Caco-2 (cell line): ENCODE measurements at regions not wholly inside any gene's neighbourhood (a gene's known extent, or its start where the extent isn't known, plus 50 kb on each side); places are given as distances from the start of the nearest gene placed in this dataset.

Source experiments
- BruUV-seq: library from RNA; stranded (reverse); fragments of 400-500 nt; replicated peaks from 2 replicates; lab custom pipeline; 2021; lab: Mats Ljungman, UMichigan
- CTCF ChIA-PET: fragments of 300-600 bp; sonication (Branson Sonifier 250); formaldehyde crosslinking; loops from one replicate; lab custom pipeline; 2022; ENCODE audit warnings: antibody characterized with exemption; lab: Charles Lee
- POLR2A ChIA-PET: fragments of 300-600 bp; sonication (Branson Sonifier 250); formaldehyde crosslinking; loops from one replicate; lab custom pipeline; 2022; ENCODE audit warnings: antibody characterized with exemption; lab: Charles Lee
- DNase-seq, 2 experiments: peaks; one replicate each; pipeline versions ENCODE4 v3.0.0 to v3.0.0-alpha.2; 2020 to 2022
- H3K27me3 ChIP-seq: replicated peaks from 2 replicates; pipeline ENCODE4 v1.6.0; 2011; ENCODE audit warnings: low read length; ENCODE audit not compliant: control insufficient read depth, insufficient read depth
- H3K36me3 ChIP-seq: 2 replicates; pipeline ENCODE4 v1.5.1; 2011; ENCODE audit warnings: low read length; ENCODE audit not compliant: control insufficient read depth, insufficient read depth
- H3K4me1 ChIP-seq: fragments of 250-450 bp; sonication (Bioruptor Pico); 2 replicates; pipeline ENCODE4 v1.5.1; 2020; ENCODE audit warnings: mild to moderate bottlenecking
- H3K4me3 ChIP-seq: 2 replicates; pipeline ENCODE4 v1.5.1; 2011; ENCODE audit warnings: low read depth, mild to moderate bottlenecking, control low read depth, low read length
- H3K9me3 ChIP-seq: fragments of 250-450 bp; sonication (Bioruptor Pico); 2 replicates; pipeline ENCODE4 v1.5.1; 2020; ENCODE audit warnings: mild to moderate bottlenecking, moderate library complexity
- H3K27ac Mint-ChIP-seq: one replicate; pipeline ENCODE4 v1.8.0; 2022; ENCODE audit warnings: mixed read lengths; ENCODE audit not compliant: unreplicated experiment
- H3K27me3 Mint-ChIP-seq: one replicate; pipeline ENCODE4 v1.8.0; 2022; ENCODE audit warnings: mixed read lengths; ENCODE audit not compliant: insufficient read depth, unreplicated experiment
- H3K36me3 Mint-ChIP-seq: one replicate; pipeline ENCODE4 v1.8.0; 2022; ENCODE audit warnings: mild to moderate bottlenecking, mixed read lengths; ENCODE audit not compliant: insufficient read depth, unreplicated experiment
- H3K4me1 Mint-ChIP-seq: one replicate; pipeline ENCODE4 v1.8.0; 2022; ENCODE audit warnings: low read depth, mixed read lengths; ENCODE audit not compliant: unreplicated experiment
- H3K4me3 Mint-ChIP-seq: one replicate; pipeline ENCODE4 v1.8.0; 2022; ENCODE audit warnings: mild to moderate bottlenecking, moderate library complexity, mixed read lengths; ENCODE audit not compliant: unreplicated experiment
- H3K9me3 Mint-ChIP-seq: one replicate; pipeline ENCODE4 v1.8.0; 2022; ENCODE audit warnings: mixed read lengths; ENCODE audit not compliant: unreplicated experiment
- intact Hi-C: fragments of 100-400 bp; cut with micrococcal nuclease; formaldehyde crosslinking; loops from one replicate; pipeline ENCODE4 v1.10.0; 2022; ENCODE audit not compliant: unreplicated experiment
- TF ChIP-seq, protein P1 (sequence below), 2 experiments: fragments of 200-600 bp in 1 of 2; IDR thresholded peaks; 1 replicate in 1 of 2; 2 replicates in 1 of 2; pipeline versions ENCODE4 v1.5.1 to v1.8.0; 2011 to 2022; ENCODE audit warnings: antibody characterized with exemption in 1 of 2, control low read depth in 1 of 2, inconsistent platforms in 1 of 2, low read depth in 1 of 2, low read length in 1 of 2, mild to moderate bottlenecking in 1 of 2, moderate library complexity in 1 of 2; ENCODE audit not compliant: insufficient read depth in 1 of 2, severe bottlenecking in 1 of 2, unreplicated experiment in 1 of 2

DNA sequence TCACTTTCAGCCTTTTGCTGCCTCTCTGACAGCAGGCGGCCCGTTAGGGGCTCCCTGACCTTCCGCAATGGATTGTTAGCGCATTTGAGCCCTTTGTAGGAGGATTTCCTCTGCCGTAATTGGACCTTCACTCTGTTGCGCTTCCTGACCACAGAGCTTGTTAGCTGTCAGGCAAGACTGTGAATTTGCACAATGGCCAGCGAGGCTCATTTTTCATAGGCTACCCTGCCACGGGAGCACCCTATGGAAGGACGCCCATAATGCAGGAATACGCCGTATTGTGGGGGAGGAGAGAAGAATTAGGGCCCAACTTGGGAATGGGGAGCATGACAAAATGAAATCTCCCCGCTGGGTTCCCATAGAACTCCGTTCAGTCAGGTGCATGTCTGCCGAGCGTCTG lies 205.2 kb upstream of the NLRP1 start:
- no peak overlapping the region for H3K4me3 ChIP-seq
- Mint-ChIP-seq H3K4me3 (no peak overlapping the region), H3K4me1 (no peaks in the 10 kb centered on the region), H3K36me3 (no peaks in the 10 kb centered on the region), H3K9me3 (no peaks in the 10 kb centered on the region), H3K27ac (no peak overlapping the region), H3K27me3 (peaks cover 2% of the 10 kb centered on the region)
- no peaks in the 10 kb centered on the region for H3K27me3 ChIP-seq
- TF ChIP-seq, protein P1, sequence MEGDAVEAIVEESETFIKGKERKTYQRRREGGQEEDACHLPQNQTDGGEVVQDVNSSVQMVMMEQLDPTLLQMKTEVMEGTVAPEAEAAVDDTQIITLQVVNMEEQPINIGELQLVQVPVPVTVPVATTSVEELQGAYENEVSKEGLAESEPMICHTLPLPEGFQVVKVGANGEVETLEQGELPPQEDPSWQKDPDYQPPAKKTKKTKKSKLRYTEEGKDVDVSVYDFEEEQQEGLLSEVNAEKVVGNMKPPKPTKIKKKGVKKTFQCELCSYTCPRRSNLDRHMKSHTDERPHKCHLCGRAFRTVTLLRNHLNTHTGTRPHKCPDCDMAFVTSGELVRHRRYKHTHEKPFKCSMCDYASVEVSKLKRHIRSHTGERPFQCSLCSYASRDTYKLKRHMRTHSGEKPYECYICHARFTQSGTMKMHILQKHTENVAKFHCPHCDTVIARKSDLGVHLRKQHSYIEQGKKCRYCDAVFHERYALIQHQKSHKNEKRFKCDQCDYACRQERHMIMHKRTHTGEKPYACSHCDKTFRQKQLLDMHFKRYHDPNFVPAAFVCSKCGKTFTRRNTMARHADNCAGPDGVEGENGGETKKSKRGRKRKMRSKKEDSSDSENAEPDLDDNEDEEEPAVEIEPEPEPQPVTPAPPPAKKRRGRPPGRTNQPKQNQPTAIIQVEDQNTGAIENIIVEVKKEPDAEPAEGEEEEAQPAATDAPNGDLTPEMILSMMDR (IDR thresholded peaks at IDR 0.05; ENCODE audit: insufficient read depth in 1 of 2, low read depth in 1 of 2, low read length in 1 of 2, severe bottlenecking in 1 of 2, unreplicated experiment in 1 of 2) = no peak
- ChIA-PET CTCF (no interaction called here), POLR2A (no interaction called here)
- no peaks in the 10 kb centered on the region for H3K4me1 ChIP-seq
- no peaks in the 10 kb centered on the region for H3K36me3 ChIP-seq
- DNase-seq = no peak
- no peaks in the 10 kb centered on the region for H3K9me3 ChIP-seq
- intact Hi-C loops = no loop called here
- no TSS peak for BruUV-seq

DNA sequence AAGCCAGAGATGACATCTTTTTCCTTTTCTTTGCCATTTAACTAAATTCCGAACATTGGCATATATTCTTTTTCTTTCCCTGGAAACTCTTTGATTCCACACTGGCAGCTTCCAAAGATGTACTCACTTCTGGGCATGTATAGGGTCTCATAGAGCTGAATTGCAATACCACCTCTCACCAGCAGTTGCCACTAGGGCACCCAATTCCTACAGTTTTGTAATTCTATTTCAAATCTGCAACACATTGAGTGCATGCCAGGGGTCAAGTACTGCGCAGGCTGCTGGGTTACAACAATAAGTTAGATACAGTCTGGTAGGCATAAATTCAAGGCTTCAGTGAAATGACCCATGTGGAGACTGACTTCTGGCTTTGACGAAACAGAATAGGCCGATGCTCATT lies 208.8 kb upstream of the NLRP1 start:
- TF ChIP-seq, protein P1 (IDR thresholded peaks at IDR 0.05; ENCODE audit: insufficient read depth in 1 of 2, low read depth in 1 of 2, low read length in 1 of 2, severe bottlenecking in 1 of 2, unreplicated experiment in 1 of 2) = no peak
- ChIA-PET POLR2A (no interaction called here), CTCF (no interaction called here)
- Mint-ChIP-seq H3K36me3 (no peaks in the 10 kb centered on the region), H3K27ac (no peak overlapping the region), H3K27me3 (peaks cover 5% of the 10 kb centered on the region), H3K4me3 (no peak overlapping the region), H3K4me1 (no peaks in the 10 kb centered on the region), H3K9me3 (no peaks in the 10 kb centered on the region)
- intact Hi-C loops = no loop called here
- Histone ChIP-seq H3K36me3 (no peaks in the 10 kb centered on the region), H3K27me3 (no peaks in the 10 kb centered on the region), H3K9me3 (no peaks in the 10 kb centered on the region), H3K4me3 (no peak overlapping the region), H3K4me1 (no peaks in the 10 kb centered on the region)
- BruUV-seq = no TSS peak
- no peak for DNase-seq

DNA sequence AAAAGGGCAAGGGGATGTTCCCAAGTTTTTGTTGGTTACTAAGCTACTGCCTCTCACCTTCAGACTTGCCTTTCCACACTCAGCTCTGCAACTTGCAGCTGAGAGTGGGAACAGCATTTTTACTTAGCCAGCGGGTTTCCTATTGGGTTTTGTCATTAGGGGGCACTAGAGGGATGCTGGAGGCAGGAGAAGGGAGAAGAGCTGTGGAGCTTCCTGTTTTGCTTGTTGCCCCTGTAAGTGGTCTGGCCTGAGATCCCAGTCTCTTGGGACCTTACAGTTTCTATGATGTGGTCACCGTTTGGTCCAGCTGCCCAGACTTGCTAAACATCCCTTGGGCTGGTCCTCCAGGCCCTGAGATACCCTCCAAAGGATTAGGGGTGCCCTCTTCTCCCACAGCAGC lies 209.6 kb upstream of the NLRP1 start:
- no peak overlapping the region for H3K27ac Mint-ChIP-seq
- CTCF ChIA-PET = no interaction called here
- peaks cover 5% of the 10 kb centered on the region for H3K27me3 Mint-ChIP-seq

More for the DNA sequence above, 209.6 kb upstream of the NLRP1 start:
- no peak for DNase-seq
- Mint-ChIP-seq H3K4me3 (no peak overlapping the region), H3K36me3 (no peaks in the 10 kb centered on the region), H3K4me1 (no peaks in the 10 kb centered on the region), H3K9me3 (no peaks in the 10 kb centered on the region)
- POLR2A ChIA-PET = no interaction called here
- H3K4me1 ChIP-seq = no peaks in the 10 kb centered on the region
- no TSS peak for BruUV-seq
- no peaks in the 10 kb centered on the region for H3K27me3 ChIP-seq
- TF ChIP-seq, protein P1 (IDR thresholded peaks at IDR 0.05; ENCODE audit: insufficient read depth in 1 of 2, low read depth in 1 of 2, low read length in 1 of 2, severe bottlenecking in 1 of 2, unreplicated experiment in 1 of 2) = no peak
- H3K9me3 ChIP-seq = no peaks in the 10 kb centered on the region
- H3K36me3 ChIP-seq = no peaks in the 10 kb centered on the region
- no peak overlapping the region for H3K4me3 ChIP-seq
- intact Hi-C loops = no loop called here
